MCF 10A (cell line): ENCODE measurements at regions not wholly inside any gene's neighbourhood (a gene's known extent, or its start where the extent isn't known, plus 50 kb on each side); places are given as distances from the start of the nearest gene placed in this dataset.
A peak's percentile ranks its signal among the peaks of the same experiment; 100 is the strongest.

ENCODE experiments used
- BruUV-seq: library from RNA; stranded (reverse); fragments of 400-500 nt; replicated peaks from 2 replicates; lab custom pipeline; 2021; lab: Mats Ljungman, UMichigan
- CTCF ChIA-PET: fragments of 300-600 bp; sonication (Branson Sonifier 250); formaldehyde crosslinking; extraction: SDS; loops from one replicate; lab custom pipeline; 2021; ENCODE audit warnings: antibody characterized with exemption, inconsistent platforms; lab: Yijun Ruan, JAX
- POLR2A ChIA-PET: fragments of 300-600, 350-650 bp; sonication (Branson Sonifier 250); formaldehyde crosslinking; extraction: SDS; loops from one replicate; lab custom pipeline; 2020; ENCODE audit warnings: antibody characterized with exemption, inconsistent platforms; lab: Yijun Ruan, JAX
- DNase-seq: peaks from one replicate; pipeline ENCODE4 v3.0.0-alpha.2; 2018; ENCODE audit not compliant: unreplicated experiment
- H3K27ac Mint-ChIP-seq: one replicate; pipeline ENCODE4 v1.8.0; 2022; ENCODE audit warnings: mild to moderate bottlenecking, low read depth, mixed read lengths; ENCODE audit not compliant: unreplicated experiment
- H3K27me3 Mint-ChIP-seq: one replicate; pipeline ENCODE4 v1.8.0; 2022; ENCODE audit warnings: mixed read lengths; ENCODE audit not compliant: insufficient read depth, unreplicated experiment
- H3K36me3 Mint-ChIP-seq: one replicate; pipeline ENCODE4 v1.8.0; 2022; ENCODE audit warnings: mild to moderate bottlenecking, moderate library complexity, mixed read lengths; ENCODE audit not compliant: insufficient read depth, unreplicated experiment
- H3K4me1 Mint-ChIP-seq: one replicate; pipeline ENCODE4 v1.8.0; 2022; ENCODE audit warnings: mixed read lengths; ENCODE audit not compliant: insufficient read depth, unreplicated experiment
- H3K4me3 Mint-ChIP-seq: one replicate; pipeline ENCODE4 v1.8.0; 2022; ENCODE audit warnings: mild to moderate bottlenecking, moderate library complexity, mixed read lengths; ENCODE audit not compliant: unreplicated experiment
- H3K9me3 Mint-ChIP-seq: one replicate; pipeline ENCODE4 v1.8.0; 2022; ENCODE audit warnings: mixed read lengths; ENCODE audit not compliant: unreplicated experiment
- CTCF ChIP-seq: fragments of 200-600 bp; IDR thresholded peaks from one replicate; pipeline ENCODE4 v1.8.0; 2022; ENCODE audit warnings: antibody characterized with exemption, mild to moderate bottlenecking; ENCODE audit not compliant: unreplicated experiment
- intact Hi-C: fragments of 100-400 bp; cut with micrococcal nuclease; formaldehyde crosslinking; loops from 2 replicates; pipeline ENCODE4 v1.14.1; 2022

GRCh38 chr14:53493320-53493719, 340.2 kb upstream of the DDHD1 start:
- Mint-ChIP-seq H3K4me1 (peaks cover 17% of the 10 kb centered on the region), H3K27ac (no peak overlapping the region), H3K27me3 (no peaks in the 10 kb centered on the region), H3K36me3 (no peaks in the 10 kb centered on the region), H3K9me3 (peaks cover 9% of the 10 kb centered on the region), H3K4me3 (no peak overlapping the region)
- CTCF ChIA-PET = no interaction called here
- POLR2A ChIA-PET = interaction anchor here (0.6 to 1.2 kb wide), 2 partner anchors 8 to 16 kb away, joined by 3 to 6 read pairs; no protein-coding TSS in a partner anchor
- DNase-seq = no peak
- BruUV-seq = no TSS peak
- TF ChIP-seq CTCF = no peak
- intact Hi-C loops = no loop called here

- ChIA-PET CTCF (interaction anchor here (0.8 kb wide), 1 partner anchor 1222 kb away, joined by 3 read pairs; no protein-coding TSS in a partner anchor), POLR2A (interaction anchor here (0.7 to 2.1 kb wide), 6 partner anchors 10 to 37 kb away, joined by 3 to 22 read pairs (median 4); no protein-coding TSS in a partner anchor)
- Mint-ChIP-seq H3K27ac (peak overlapping the region; percentile 94), H3K36me3 (no peaks in the 10 kb centered on the region), H3K4me3 (no peak overlapping the region), H3K27me3 (no peaks in the 10 kb centered on the region), H3K9me3 (peaks cover 16% of the 10 kb centered on the region), H3K4me1 (peaks cover 17% of the 10 kb centered on the region)
- intact Hi-C loops = no loop called here
- no TSS peak for BruUV-seq
- no peak for TF ChIP-seq CTCF
- DNase-seq = no peak
These were observed 338.8 kb upstream of the DDHD1 start for GRCh38 chr14:53491884-53492277.

- intact Hi-C loops = no loop called here
- Mint-ChIP-seq H3K36me3 (no peaks in the 10 kb centered on the region), H3K4me1 (peaks cover 17% of the 10 kb centered on the region), H3K4me3 (no peak overlapping the region), H3K27me3 (no peaks in the 10 kb centered on the region), H3K27ac (peak overlapping the region; percentile 94), H3K9me3 (peaks cover 10% of the 10 kb centered on the region)
- CTCF ChIA-PET = interaction anchor here (0.8 kb wide), 1 partner anchor 1223 kb away, joined by 3 read pairs; no protein-coding TSS in a partner anchor
- no peak for TF ChIP-seq CTCF
- no TSS peak for BruUV-seq
- POLR2A ChIA-PET = interaction anchor here (0.7 to 2.1 kb wide), 6 partner anchors 10 to 37 kb away, joined by 3 to 22 read pairs (median 4); no protein-coding TSS in a partner anchor
- DNase-seq = peak; percentile 4
These were observed 338.2 kb upstream of the DDHD1 start for GRCh38 chr14:53491256-53491883.

GRCh38 chr14:53478174-53478573, 325.1 kb upstream of the DDHD1 start:
- Mint-ChIP-seq H3K27ac (no peak overlapping the region), H3K4me1 (no peaks in the 10 kb centered on the region), H3K27me3 (no peaks in the 10 kb centered on the region), H3K9me3 (no peaks in the 10 kb centered on the region), H3K4me3 (no peak overlapping the region), H3K36me3 (no peaks in the 10 kb centered on the region)
- POLR2A ChIA-PET = no interaction called here
- no peak for DNase-seq
- intact Hi-C loops = no loop called here
- no TSS peak for BruUV-seq
- CTCF ChIA-PET = interaction anchor here (1.4 kb wide), 1 partner anchor 8 kb away, joined by 3 read pairs; no protein-coding TSS in a partner anchor
- no peak for TF ChIP-seq CTCF
